ENCODE measurements at regions not wholly inside any gene's neighbourhood (a gene's known extent, or its start where the extent isn't known, plus 50 kb on each side); places are given as distances from the start of the nearest gene placed in this dataset.

- Mint-ChIP-seq H3K27ac (no peak overlapping the region), H3K4me1 (ENCODE audit: low read depth in 2 of 2) (no peaks in the 10 kb centered on the region), H3K36me3 (ENCODE audit: insufficient read depth) (no peaks in the 10 kb centered on the region), H3K4me3 (no peak overlapping the region), H3K9me3 (no peaks in the 10 kb centered on the region), H3K27me3 (no peaks in the 10 kb centered on the region)
- no peak for DNase-seq
- ATAC-seq (replicated peaks): no peak
These were observed 75.8 kb upstream of the NHS start for GRCh38 chrX:17299206-17299605.

DNA sequence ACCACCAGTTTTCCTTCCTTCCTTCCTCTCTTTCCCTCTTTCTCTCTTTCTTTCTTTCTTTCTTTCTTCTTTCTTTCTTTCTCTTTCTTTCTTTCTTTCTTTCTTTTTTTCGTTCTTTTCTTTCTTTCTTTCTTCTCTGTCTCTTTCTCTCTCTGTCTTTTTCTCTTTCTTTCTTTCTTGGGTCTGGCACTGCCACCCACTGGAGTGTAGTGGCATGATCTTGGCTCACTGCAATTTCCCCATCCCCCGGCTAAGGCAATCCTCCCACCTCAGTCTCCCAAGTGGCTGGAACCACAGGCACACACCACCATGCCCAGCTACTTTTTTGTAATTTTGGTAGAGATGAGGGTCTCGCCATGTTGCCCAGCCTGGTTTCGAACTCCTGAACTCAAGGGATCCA is 51.6 kb upstream of the NHS start:
- Mint-ChIP-seq H3K27me3 (no peaks in the 10 kb centered on the region), H3K4me1 (ENCODE audit: low read depth in 2 of 2) (no peaks in the 10 kb centered on the region), H3K4me3 (no peak overlapping the region), H3K9me3 (peaks cover 0 to 2% of the 10 kb centered on the region in 2 donors), H3K36me3 (ENCODE audit: insufficient read depth) (no peaks in the 10 kb centered on the region), H3K27ac (no peak overlapping the region)
- ATAC-seq (replicated peaks) (no peak), DNase-seq (no peak)
